ENCODE measurements at regions not wholly inside any gene's neighbourhood (a gene's known extent, or its start where the extent isn't known, plus 50 kb on each side); places are given as distances from the start of the nearest gene placed in this dataset.

- ATAC-seq (ENCODE audit: low FRiP score) (no peak), DNase-seq (ENCODE audit: low spot score) (no peak)
- TF ChIP-seq, protein P1, sequence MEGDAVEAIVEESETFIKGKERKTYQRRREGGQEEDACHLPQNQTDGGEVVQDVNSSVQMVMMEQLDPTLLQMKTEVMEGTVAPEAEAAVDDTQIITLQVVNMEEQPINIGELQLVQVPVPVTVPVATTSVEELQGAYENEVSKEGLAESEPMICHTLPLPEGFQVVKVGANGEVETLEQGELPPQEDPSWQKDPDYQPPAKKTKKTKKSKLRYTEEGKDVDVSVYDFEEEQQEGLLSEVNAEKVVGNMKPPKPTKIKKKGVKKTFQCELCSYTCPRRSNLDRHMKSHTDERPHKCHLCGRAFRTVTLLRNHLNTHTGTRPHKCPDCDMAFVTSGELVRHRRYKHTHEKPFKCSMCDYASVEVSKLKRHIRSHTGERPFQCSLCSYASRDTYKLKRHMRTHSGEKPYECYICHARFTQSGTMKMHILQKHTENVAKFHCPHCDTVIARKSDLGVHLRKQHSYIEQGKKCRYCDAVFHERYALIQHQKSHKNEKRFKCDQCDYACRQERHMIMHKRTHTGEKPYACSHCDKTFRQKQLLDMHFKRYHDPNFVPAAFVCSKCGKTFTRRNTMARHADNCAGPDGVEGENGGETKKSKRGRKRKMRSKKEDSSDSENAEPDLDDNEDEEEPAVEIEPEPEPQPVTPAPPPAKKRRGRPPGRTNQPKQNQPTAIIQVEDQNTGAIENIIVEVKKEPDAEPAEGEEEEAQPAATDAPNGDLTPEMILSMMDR (IDR thresholded peaks at IDR 0.05), result no peak
Observed at GRCh38 chr3:25117005-25117593, 311.0 kb upstream of the RARB start.

DNA sequence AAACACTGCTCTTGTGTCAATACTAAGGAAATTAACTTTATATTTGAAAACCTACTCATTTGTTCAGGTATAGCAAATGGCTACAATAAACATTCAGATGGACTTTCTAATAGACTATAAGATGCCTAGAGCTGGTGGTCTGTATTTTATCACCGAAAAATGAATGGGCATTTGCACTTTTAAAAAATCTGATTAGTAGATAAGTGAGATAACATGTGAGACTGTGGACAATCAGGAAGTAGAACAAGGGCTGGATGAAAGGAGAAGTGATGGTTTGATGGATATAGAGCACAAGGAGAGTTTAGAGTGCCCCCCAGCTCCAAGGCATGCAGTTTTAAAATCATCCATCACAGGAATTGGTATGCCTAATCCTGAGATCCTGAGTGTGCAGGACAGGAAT, 308.4 kb upstream of the RARB start:
- DNase-seq (ENCODE audit: low spot score), result no peak
- TF ChIP-seq, protein P1 (IDR thresholded peaks at IDR 0.05), result no peak
- ATAC-seq (ENCODE audit: low FRiP score), result no peak

- no peak for ATAC-seq (ENCODE audit: low FRiP score)
- no peak for DNase-seq (ENCODE audit: low spot score)
- TF ChIP-seq, protein P1 (IDR thresholded peaks at IDR 0.05), result no peak
Observed at GRCh38 chr3:25120665-25121064, 307.4 kb upstream of the RARB start.

DNA sequence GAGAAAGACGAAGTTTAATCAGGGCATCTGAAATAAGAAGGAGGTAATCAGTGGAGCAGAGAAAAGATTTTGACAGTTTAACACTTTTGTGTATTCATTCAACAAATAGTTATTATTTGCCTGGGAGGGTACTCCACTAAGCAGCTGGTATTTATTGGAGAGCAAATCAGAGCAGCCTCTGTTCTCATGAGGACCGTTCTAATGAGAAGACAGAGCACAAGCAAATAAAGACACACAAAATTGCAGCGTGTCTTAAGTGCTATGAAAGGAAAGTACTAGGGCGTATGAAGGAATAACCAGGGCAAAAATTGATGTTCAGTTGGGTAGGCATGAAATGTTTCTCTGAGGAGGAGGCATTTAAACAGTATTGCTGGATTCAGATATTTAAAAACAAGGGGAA, 302.9 kb upstream of the RARB start:
- ATAC-seq (ENCODE audit: low FRiP score), result no peak
- TF ChIP-seq, protein P1 (IDR thresholded peaks at IDR 0.05), result no peak
- no peak for DNase-seq (ENCODE audit: low spot score)

- TF ChIP-seq, protein P1 (IDR thresholded peaks at IDR 0.05), result no peak
- DNase-seq (ENCODE audit: low spot score) (no peak), ATAC-seq (ENCODE audit: low FRiP score) (no peak)
Observed at GRCh38 chr3:25128735-25129134, 299.3 kb upstream of the RARB start.

- DNase-seq (ENCODE audit: low spot score) (no peak), ATAC-seq (ENCODE audit: low FRiP score) (no peak)
- TF ChIP-seq, protein P1 (IDR thresholded peaks at IDR 0.05), result no peak
Observed at GRCh38 chr3:25130724-25131520, 297.1 kb upstream of the RARB start.

GRCh38 chr3:25133588-25133987, 294.5 kb upstream of the RARB start:
- DNase-seq (ENCODE audit: low spot score), result no peak
- no peak for ATAC-seq (ENCODE audit: low FRiP score)
- TF ChIP-seq, protein P1 (IDR thresholded peaks at IDR 0.05), result no peak

All from omental fat pad (tissue), 3 donors.